T-helper 1 cell treated with Interleukin-12 subunit alpha and Interleukin-12 subunit beta and Interleukin-4 antibody, amounts not matched to agents 30 μg/mL and 1 μg/mL, for 36 hours (primary cell): ENCODE measurements at regions not wholly inside any gene's neighbourhood (a gene's known extent, or its start where the extent isn't known, plus 50 kb on each side); places are given as distances from the start of the nearest gene placed in this dataset.

Source experiments
- H3K27ac Mint-ChIP-seq: one replicate; pipeline ENCODE4 v1.8.0; 2021; ENCODE audit warnings: mild to moderate bottlenecking, mixed read lengths
- H3K27me3 Mint-ChIP-seq: one replicate; pipeline ENCODE4 v1.8.0; 2021; ENCODE audit warnings: low read depth, mixed read lengths
- H3K36me3 Mint-ChIP-seq: one replicate; pipeline ENCODE4 v1.8.0; 2021; ENCODE audit warnings: low read depth, mixed read lengths
- H3K4me1 Mint-ChIP-seq: one replicate; pipeline ENCODE4 v1.8.0; 2021; ENCODE audit warnings: low read depth, mixed read lengths
- H3K4me3 Mint-ChIP-seq: one replicate; pipeline ENCODE4 v1.8.0; 2021; ENCODE audit warnings: mild to moderate bottlenecking, moderate library complexity, mixed read lengths
- H3K9me3 Mint-ChIP-seq: one replicate; pipeline ENCODE4 v1.8.0; 2021; ENCODE audit warnings: mixed read lengths

GRCh38 chr1:224513787-224514209, 79.2 kb upstream of the WDR26 start:
- Mint-ChIP-seq H3K4me3 (no peak overlapping the region), H3K27ac (peak overlapping the region; percentile 6), H3K9me3 (no peaks in the 10 kb centered on the region), H3K36me3 (no peaks in the 10 kb centered on the region), H3K27me3 (no peaks in the 10 kb centered on the region), H3K4me1 (peaks cover 30% of the 10 kb centered on the region)

DNA sequence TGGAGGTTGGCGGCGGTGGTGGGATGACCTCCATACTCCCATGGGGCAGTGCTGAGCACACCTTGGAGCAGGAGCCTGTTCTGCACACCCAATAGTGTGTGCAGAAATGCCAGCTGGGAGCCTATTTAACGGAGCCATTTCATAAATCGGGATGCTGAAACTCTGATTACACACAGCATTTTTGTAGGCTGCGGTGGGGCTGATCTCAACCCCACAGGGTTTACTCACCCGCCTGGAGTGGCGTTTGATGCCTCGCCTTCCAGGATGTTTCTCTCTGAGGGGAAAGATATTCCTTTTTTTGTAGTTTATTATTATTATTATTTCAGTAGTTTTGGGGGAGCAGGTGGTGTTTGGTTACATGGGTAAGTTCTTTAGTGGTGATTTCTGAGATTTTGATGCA, 82.6 kb upstream of the WDR26 start:
- Mint-ChIP-seq H3K27ac (no peak overlapping the region), H3K27me3 (peaks cover under 1% of the 10 kb centered on the region)

GRCh38 chr1:224518528-224518927, 83.9 kb upstream of the WDR26 start:
- H3K4me1 Mint-ChIP-seq = peaks cover 9% of the 10 kb centered on the region
- no peak overlapping the region for H3K27ac Mint-ChIP-seq
- H3K27me3 Mint-ChIP-seq = peaks cover 4% of the 10 kb centered on the region
- H3K4me3 Mint-ChIP-seq = no peak overlapping the region
- no peaks in the 10 kb centered on the region for H3K9me3 Mint-ChIP-seq
- no peaks in the 10 kb centered on the region for H3K36me3 Mint-ChIP-seq

More for the DNA sequence above, 82.6 kb upstream of the WDR26 start:
- Mint-ChIP-seq H3K9me3 (no peaks in the 10 kb centered on the region), H3K4me3 (no peak overlapping the region), H3K4me1 (peaks cover 10% of the 10 kb centered on the region), H3K36me3 (no peaks in the 10 kb centered on the region)

- no peak overlapping the region for H3K4me3 Mint-ChIP-seq
- no peak overlapping the region for H3K27ac Mint-ChIP-seq
- H3K27me3 Mint-ChIP-seq = peaks cover 4% of the 10 kb centered on the region
- no peaks in the 10 kb centered on the region for H3K9me3 Mint-ChIP-seq
- H3K4me1 Mint-ChIP-seq = peaks cover 2% of the 10 kb centered on the region
- H3K36me3 Mint-ChIP-seq = no peaks in the 10 kb centered on the region
These were observed 85.3 kb upstream of the WDR26 start for GRCh38 chr1:224519874-224520273.

DNA sequence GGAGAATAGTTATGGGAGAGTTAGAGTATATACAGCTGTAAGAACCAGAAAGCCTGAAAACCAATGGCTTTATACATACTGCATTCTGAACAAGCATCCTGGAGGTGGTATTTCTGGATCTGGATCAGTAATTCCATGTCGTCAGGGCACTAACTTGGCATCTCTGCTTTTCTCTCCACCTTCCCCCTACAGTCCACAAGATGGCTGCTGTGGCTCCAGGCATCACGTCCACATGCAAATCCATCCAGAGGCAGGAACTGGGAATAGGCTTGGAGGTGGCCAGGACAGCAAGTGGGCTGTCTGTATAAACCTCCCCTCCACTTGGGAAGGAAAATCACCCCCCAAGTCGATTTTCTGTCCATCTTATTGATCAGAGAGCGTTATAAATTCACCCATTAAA, 86.2 kb upstream of the WDR26 start:
- no peak overlapping the region for H3K4me3 Mint-ChIP-seq
- no peak overlapping the region for H3K27ac Mint-ChIP-seq
- H3K36me3 Mint-ChIP-seq = no peaks in the 10 kb centered on the region
- H3K4me1 Mint-ChIP-seq = no peaks in the 10 kb centered on the region
- peaks cover 4% of the 10 kb centered on the region for H3K27me3 Mint-ChIP-seq
- no peaks in the 10 kb centered on the region for H3K9me3 Mint-ChIP-seq

GRCh38 chr1:224521904-224522734, 87.5 kb upstream of the WDR26 start:
- Mint-ChIP-seq H3K4me1 (no peaks in the 10 kb centered on the region), H3K36me3 (no peaks in the 10 kb centered on the region), H3K27me3 (peaks cover 4% of the 10 kb centered on the region), H3K9me3 (no peaks in the 10 kb centered on the region), H3K4me3 (no peak overlapping the region), H3K27ac (no peak overlapping the region)

DNA sequence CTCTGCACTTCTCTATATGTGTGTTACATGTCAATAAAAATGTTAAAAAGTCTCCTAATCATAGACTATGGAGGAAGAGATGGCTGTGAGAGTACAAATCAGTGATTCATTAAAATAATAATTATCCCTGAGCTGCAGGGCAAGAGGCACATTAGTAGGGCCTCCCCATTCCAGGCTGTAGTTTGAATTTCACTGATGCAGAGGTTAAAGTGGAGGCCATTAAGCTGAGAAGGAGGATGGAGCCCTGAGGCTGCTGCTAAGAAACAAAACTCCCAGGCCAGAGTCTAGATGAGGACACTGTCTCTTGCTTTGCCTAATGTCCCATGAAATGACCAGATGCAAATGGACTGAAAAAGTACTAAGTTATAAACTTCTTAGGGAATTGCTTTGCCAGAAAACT, 89.1 kb upstream of the WDR26 start:
- Mint-ChIP-seq H3K4me3 (no peak overlapping the region), H3K9me3 (no peaks in the 10 kb centered on the region), H3K27ac (no peak overlapping the region), H3K4me1 (no peaks in the 10 kb centered on the region), H3K27me3 (peaks cover 4% of the 10 kb centered on the region), H3K36me3 (no peaks in the 10 kb centered on the region)

- H3K4me3 Mint-ChIP-seq = no peak overlapping the region
These were observed 90.1 kb upstream of the WDR26 start for GRCh38 chr1:224524679-224525078.

DNA sequence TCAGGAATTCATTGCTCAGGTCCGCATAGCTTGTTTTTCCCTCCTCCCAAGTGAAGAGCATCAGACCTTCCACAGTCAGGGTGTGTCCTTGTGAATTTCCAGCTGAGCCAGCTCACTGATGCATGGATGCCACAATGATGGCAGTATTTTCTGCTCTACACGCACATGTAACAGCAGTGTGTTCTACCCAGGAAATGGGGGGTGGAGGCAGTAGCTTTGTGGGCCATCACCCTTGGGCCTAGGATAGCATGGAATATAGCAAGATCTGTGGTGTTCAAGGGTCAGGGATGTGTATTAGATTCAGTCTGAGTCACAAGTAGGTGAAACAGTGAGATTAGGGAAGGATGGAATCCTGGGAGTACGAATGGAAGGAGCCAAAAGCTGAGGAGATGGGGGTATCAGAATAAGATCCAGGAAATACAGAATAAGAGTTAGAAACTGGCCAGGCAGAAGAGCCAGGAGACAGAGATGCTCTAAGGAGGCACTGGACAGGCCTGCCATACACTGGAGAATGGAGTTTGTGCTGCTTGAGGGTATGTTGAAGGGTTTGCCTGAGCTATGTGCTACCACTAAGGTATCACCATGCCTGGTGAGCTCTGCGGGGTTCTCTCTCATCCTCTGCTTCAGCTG, 90.6 kb upstream of the CNIH3 start:
- Mint-ChIP-seq H3K4me3 (no peak overlapping the region), H3K27ac (no peak overlapping the region), H3K4me1 (no peaks in the 10 kb centered on the region), H3K9me3 (no peaks in the 10 kb centered on the region), H3K27me3 (peaks cover 4% of the 10 kb centered on the region), H3K36me3 (no peaks in the 10 kb centered on the region)

More at GRCh38 chr1:224524679-224525078, 90.1 kb upstream of the WDR26 start:
- Mint-ChIP-seq H3K4me1 (no peaks in the 10 kb centered on the region), H3K36me3 (no peaks in the 10 kb centered on the region), H3K27ac (no peak overlapping the region), H3K9me3 (no peaks in the 10 kb centered on the region), H3K27me3 (peaks cover 4% of the 10 kb centered on the region)

- Mint-ChIP-seq H3K27ac (no peak overlapping the region), H3K27me3 (peaks cover 10% of the 10 kb centered on the region), H3K4me3 (no peak overlapping the region), H3K4me1 (no peaks in the 10 kb centered on the region), H3K9me3 (no peaks in the 10 kb centered on the region), H3K36me3 (no peaks in the 10 kb centered on the region)
These were observed 89.3 kb upstream of the CNIH3 start for GRCh38 chr1:224526771-224527170.

- no peaks in the 10 kb centered on the region for H3K36me3 Mint-ChIP-seq
- H3K27me3 Mint-ChIP-seq = peaks cover 10% of the 10 kb centered on the region
- H3K4me1 Mint-ChIP-seq = no peaks in the 10 kb centered on the region
- no peak overlapping the region for H3K4me3 Mint-ChIP-seq
- H3K27ac Mint-ChIP-seq = no peak overlapping the region
- no peaks in the 10 kb centered on the region for H3K9me3 Mint-ChIP-seq
These were observed 87.2 kb upstream of the CNIH3 start for GRCh38 chr1:224528900-224529299.

GRCh38 chr1:224529844-224530243, 86.3 kb upstream of the CNIH3 start:
- no peaks in the 10 kb centered on the region for H3K36me3 Mint-ChIP-seq
- peaks cover 15% of the 10 kb centered on the region for H3K27me3 Mint-ChIP-seq
- H3K4me1 Mint-ChIP-seq = no peaks in the 10 kb centered on the region
- no peaks in the 10 kb centered on the region for H3K9me3 Mint-ChIP-seq
- H3K27ac Mint-ChIP-seq = no peak overlapping the region
- H3K4me3 Mint-ChIP-seq = no peak overlapping the region

DNA sequence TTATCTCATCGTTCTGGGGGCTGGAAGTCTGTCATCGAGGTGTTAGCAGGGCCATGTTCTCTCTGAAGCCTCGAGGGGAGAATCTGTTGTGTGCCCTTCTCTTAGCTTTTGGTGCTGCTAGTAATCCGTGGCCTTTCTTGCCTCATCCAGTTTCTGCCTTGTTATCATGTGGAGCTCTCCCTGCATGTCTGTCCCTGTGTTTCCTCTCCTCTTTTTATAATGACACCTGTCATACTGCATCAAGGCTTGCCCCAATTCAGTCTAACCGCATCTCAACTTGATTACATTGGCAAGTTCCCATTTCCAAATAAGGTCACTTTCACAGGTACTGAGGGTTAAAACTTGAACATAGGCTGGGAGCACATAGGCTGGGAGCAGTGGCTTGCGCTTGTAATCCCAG, 82.6 kb upstream of the CNIH3 start:
- no peaks in the 10 kb centered on the region for H3K9me3 Mint-ChIP-seq
- H3K27ac Mint-ChIP-seq = no peak overlapping the region
- no peaks in the 10 kb centered on the region for H3K4me1 Mint-ChIP-seq
- peaks cover 23% of the 10 kb centered on the region for H3K27me3 Mint-ChIP-seq
- no peak overlapping the region for H3K4me3 Mint-ChIP-seq
- H3K36me3 Mint-ChIP-seq = no peaks in the 10 kb centered on the region

DNA sequence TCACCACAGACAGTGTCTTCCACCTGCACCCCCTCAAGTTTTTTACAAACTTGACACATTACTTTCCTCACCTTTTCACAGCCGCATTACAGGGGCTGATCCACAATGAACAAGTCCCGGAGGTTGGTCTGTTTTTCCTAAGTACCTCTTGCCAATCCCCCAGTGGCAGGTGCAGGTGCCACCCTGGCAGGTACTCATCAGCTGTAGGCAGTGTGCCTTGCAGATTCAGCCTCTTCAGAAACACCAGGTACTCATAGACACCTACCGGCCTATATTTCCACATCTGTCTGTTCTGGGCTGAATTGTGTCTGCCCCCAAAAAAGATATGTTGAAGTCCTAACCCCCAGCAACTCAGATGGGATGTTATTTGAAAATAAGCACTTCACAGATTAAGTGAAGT, 81.4 kb upstream of the CNIH3 start:
- Mint-ChIP-seq H3K4me3 (no peak overlapping the region), H3K9me3 (no peaks in the 10 kb centered on the region), H3K27me3 (peaks cover 34% of the 10 kb centered on the region), H3K27ac (no peak overlapping the region), H3K4me1 (no peaks in the 10 kb centered on the region), H3K36me3 (no peaks in the 10 kb centered on the region)

DNA sequence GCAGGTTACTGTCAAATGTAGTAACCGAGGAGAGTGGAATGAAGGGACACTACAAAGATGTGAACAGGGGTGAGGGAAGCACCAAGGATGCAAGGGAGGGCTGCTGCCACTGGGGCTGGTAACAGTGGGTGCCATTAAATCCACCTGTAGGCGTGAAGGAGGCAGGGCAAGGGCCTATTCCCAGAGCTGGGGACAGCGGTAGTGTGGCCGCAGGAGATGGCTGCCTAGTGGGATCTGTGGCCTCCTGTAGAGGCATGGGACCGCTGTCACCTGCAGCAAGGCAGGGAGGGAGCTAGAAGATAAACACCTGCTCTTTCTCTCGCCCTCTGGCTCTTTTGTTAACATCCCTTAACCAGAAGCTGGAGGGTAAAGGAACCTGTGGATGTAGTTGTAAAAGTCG, 80.5 kb upstream of the CNIH3 start:
- Mint-ChIP-seq H3K9me3 (no peaks in the 10 kb centered on the region), H3K36me3 (no peaks in the 10 kb centered on the region), H3K4me3 (no peak overlapping the region), H3K27me3 (peaks cover 39% of the 10 kb centered on the region), H3K27ac (no peak overlapping the region), H3K4me1 (peaks cover 5% of the 10 kb centered on the region)
